ENCODE measurements at regions not wholly inside any gene's neighbourhood (a gene's known extent, or its start where the extent isn't known, plus 50 kb on each side); places are given as distances from the start of the nearest gene placed in this dataset.

DNA sequence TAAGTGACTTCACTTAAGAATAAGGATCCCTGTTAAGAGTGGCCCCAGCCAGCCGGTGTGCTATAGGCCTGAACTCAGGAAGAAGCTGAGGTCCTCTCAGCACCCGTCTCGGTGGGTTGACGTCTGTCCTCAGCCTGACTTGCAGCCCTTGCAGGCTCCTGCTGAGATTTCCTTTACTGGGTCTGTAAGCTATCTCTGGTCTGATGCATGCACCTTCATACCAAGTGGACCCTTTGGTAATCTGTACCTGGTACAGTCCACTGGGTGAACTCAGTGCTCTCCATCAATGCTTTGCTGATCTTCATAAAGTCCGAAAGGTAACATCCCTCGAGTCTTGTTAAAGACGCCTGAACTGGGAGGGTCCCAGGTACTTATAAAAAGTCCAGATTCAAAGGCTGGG, 212.0 kb upstream of the PPP2R3A start:
- TF ChIP-seq CTCF (IDR thresholded peaks at IDR 0.05; ENCODE audit: extremely low read depth, low read depth, low read length): no peak
- Histone ChIP-seq H3K4me1 (ENCODE audit: insufficient read depth, low read length) (no peaks in the 10 kb centered on the region), H3K27ac (ENCODE audit: low read depth, low read length) (no peak overlapping the region)

DNA sequence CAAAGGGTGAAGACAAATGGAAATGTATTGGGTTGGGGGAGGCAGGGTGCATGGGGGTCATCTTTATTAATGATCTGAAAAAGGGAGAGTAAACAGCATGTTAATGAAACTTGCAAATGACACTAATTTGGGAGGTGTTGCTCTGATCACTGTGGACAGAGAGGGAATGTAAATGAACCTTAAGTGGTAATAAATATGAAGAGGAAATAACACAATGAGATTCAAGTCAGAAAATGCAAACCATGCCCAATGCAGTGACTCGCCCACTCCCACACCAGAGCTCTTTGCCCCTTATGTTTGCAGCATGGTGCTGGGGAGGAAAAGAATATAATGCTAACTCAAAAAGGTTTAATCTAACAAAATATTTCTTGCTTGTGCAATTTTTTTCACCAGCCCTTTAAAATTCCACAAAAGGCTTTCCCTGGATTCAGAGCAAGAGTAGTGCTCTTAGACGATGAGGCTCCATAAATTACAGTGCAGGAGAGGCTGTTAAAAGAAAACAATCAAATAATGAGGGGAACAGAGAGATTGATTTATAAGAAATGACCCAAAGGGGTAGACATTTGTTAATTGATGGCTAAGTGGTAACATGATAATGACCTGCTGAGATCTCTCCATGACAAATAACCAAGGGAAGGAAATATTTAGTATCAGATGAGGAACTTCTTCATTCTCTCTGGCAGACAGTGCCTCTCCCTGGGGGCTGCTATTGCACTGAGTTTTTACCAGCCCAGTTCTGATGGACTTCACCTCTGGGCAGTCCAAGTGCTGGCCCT, 210.0 kb upstream of the PPP2R3A start:
- no peak overlapping the region for H3K27ac ChIP-seq (ENCODE audit: low read depth, low read length)
- no peak overlapping the region for H3K4me3 ChIP-seq (ENCODE audit: insufficient read depth, low read length)
- H4K20me1 ChIP-seq (ENCODE audit: insufficient read depth, low read length): no peaks in the 10 kb centered on the region
- H3K4me1 ChIP-seq (ENCODE audit: insufficient read depth, low read length): no peaks in the 10 kb centered on the region
- TF ChIP-seq CTCF (IDR thresholded peaks at IDR 0.05; ENCODE audit: extremely low read depth, low read depth, low read length): no peak
- no peak overlapping the region for H3K4me2 ChIP-seq (ENCODE audit: insufficient read depth, low read length)
- H3K9me3 ChIP-seq (ENCODE audit: low read depth, low read length): no peaks in the 10 kb centered on the region
- no peaks in the 10 kb centered on the region for H3K27me3 ChIP-seq (ENCODE audit: insufficient read depth, low read length)
- no peaks in the 10 kb centered on the region for H3K36me3 ChIP-seq (ENCODE audit: insufficient read depth, low read length)
- DNase-seq (ENCODE audit: insufficient read length, low spot score, missing footprints): no peak
- no peak overlapping the region for H2AFZ ChIP-seq (ENCODE audit: low read length)
- no peaks in the 10 kb centered on the region for H3K79me2 ChIP-seq (ENCODE audit: insufficient read depth, low read length)

More for the DNA sequence above, 212.0 kb upstream of the PPP2R3A start:
- Histone ChIP-seq H4K20me1 (ENCODE audit: insufficient read depth, low read length) (no peaks in the 10 kb centered on the region), H3K4me3 (ENCODE audit: insufficient read depth, low read length) (no peak overlapping the region), H3K36me3 (ENCODE audit: insufficient read depth, low read length) (no peaks in the 10 kb centered on the region), H3K9me3 (ENCODE audit: low read depth, low read length) (no peaks in the 10 kb centered on the region), H2AFZ (ENCODE audit: low read length) (no peak overlapping the region), H3K4me2 (ENCODE audit: insufficient read depth, low read length) (no peak overlapping the region), H3K27me3 (ENCODE audit: insufficient read depth, low read length) (no peaks in the 10 kb centered on the region), H3K79me2 (ENCODE audit: insufficient read depth, low read length) (no peaks in the 10 kb centered on the region)
- DNase-seq (ENCODE audit: insufficient read length, low spot score, missing footprints): no peak

- no peak for TF ChIP-seq CTCF (IDR thresholded peaks at IDR 0.05; ENCODE audit: extremely low read depth, low read depth, low read length)
- Histone ChIP-seq H3K4me3 (ENCODE audit: insufficient read depth, low read length) (no peak overlapping the region), H3K27me3 (ENCODE audit: insufficient read depth, low read length) (no peaks in the 10 kb centered on the region), H3K27ac (ENCODE audit: low read depth, low read length) (no peak overlapping the region), H3K4me2 (ENCODE audit: insufficient read depth, low read length) (no peak overlapping the region), H3K9me3 (ENCODE audit: low read depth, low read length) (no peaks in the 10 kb centered on the region), H4K20me1 (ENCODE audit: insufficient read depth, low read length) (no peaks in the 10 kb centered on the region), H3K79me2 (ENCODE audit: insufficient read depth, low read length) (no peaks in the 10 kb centered on the region), H2AFZ (ENCODE audit: low read length) (no peak overlapping the region), H3K36me3 (ENCODE audit: insufficient read depth, low read length) (no peaks in the 10 kb centered on the region), H3K4me1 (ENCODE audit: insufficient read depth, low read length) (no peaks in the 10 kb centered on the region)
- no peak for DNase-seq (ENCODE audit: insufficient read length, low spot score, missing footprints)
These were observed 209.3 kb upstream of the PPP2R3A start for GRCh38 chr3:135756106-135756668.

DNA sequence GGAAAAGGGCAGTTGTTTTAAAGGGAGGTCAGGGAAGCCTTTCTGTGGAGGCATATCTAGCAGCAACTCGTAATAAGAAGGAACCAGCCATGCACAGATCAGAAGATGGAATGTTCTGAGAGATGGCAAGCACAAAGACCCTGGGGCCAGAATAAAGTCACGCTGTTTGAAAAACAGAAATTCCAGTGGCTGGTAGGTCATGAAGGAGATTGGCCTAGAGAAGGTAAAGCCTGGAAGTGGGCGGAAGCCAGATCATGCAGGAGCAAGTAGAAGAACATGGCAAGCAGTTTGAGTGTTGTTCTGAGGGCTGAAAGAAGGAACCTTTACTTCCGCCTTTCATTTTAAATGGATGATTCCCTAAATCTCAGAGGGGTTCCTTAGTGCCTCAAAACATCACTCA, 208.1 kb upstream of the PPP2R3A start:
- H2AFZ ChIP-seq (ENCODE audit: low read length): no peak overlapping the region
- H3K4me3 ChIP-seq (ENCODE audit: insufficient read depth, low read length): no peak overlapping the region
- no peaks in the 10 kb centered on the region for H3K27me3 ChIP-seq (ENCODE audit: insufficient read depth, low read length)
- H3K27ac ChIP-seq (ENCODE audit: low read depth, low read length): no peak overlapping the region
- no peak for DNase-seq (ENCODE audit: insufficient read length, low spot score, missing footprints)
- H3K9me3 ChIP-seq (ENCODE audit: low read depth, low read length): no peaks in the 10 kb centered on the region
- no peaks in the 10 kb centered on the region for H3K4me1 ChIP-seq (ENCODE audit: insufficient read depth, low read length)
- H3K79me2 ChIP-seq (ENCODE audit: insufficient read depth, low read length): no peaks in the 10 kb centered on the region
- no peak overlapping the region for H3K4me2 ChIP-seq (ENCODE audit: insufficient read depth, low read length)
- H4K20me1 ChIP-seq (ENCODE audit: insufficient read depth, low read length): no peaks in the 10 kb centered on the region
- no peak for TF ChIP-seq CTCF (IDR thresholded peaks at IDR 0.05; ENCODE audit: extremely low read depth, low read depth, low read length)
- no peaks in the 10 kb centered on the region for H3K36me3 ChIP-seq (ENCODE audit: insufficient read depth, low read length)
